OCI-LY7 (cell line): ENCODE measurements at regions not wholly inside any gene's neighbourhood (a gene's known extent, or its start where the extent isn't known, plus 50 kb on each side); places are given as distances from the start of the nearest gene placed in this dataset.

Experiments
- CTCF ChIP-seq: fragments of 200-600 bp; sonication (generic); conservative IDR thresholded peaks from 2 replicates; pipeline ENCODE4 v1.5.1; 2014; ENCODE audit warnings: mild to moderate bottlenecking, antibody characterized with exemption, low read length, moderate library complexity, mixed read lengths
- EZH2phosphoT487 ChIP-seq: fragments of 200-600 bp; sonication (generic); IDR thresholded peaks from 2 replicates; pipeline ENCODE4 v1.6.1; 2018; ENCODE audit warnings: low read depth, borderline replicate concordance, mild to moderate bottlenecking, mixed run types, antibody characterized with exemption, low read length, moderate library complexity, mixed read lengths

GRCh38 chr7:38021892-38022291, 101.5 kb downstream of the EPDR1 start:
- no peak for TF ChIP-seq CTCF
- TF ChIP-seq EZH2phosphoT487: no peak
